Panc1 (cell line): ENCODE measurements at regions not wholly inside any gene's neighbourhood (a gene's known extent, or its start where the extent isn't known, plus 50 kb on each side); places are given as distances from the start of the nearest gene placed in this dataset.

Experiments
- POLR2AphosphoS5 ChIP-seq: IDR thresholded peaks from 2 replicates; pipeline ENCODE4 v1.6.1; 2012; ENCODE audit warnings: mild to moderate bottlenecking, low read depth, low read length, moderate library complexity
- SIN3A ChIP-seq: IDR thresholded peaks from 2 replicates; pipeline ENCODE4 v1.6.1; 2012; ENCODE audit warnings: low read depth, mild to moderate bottlenecking, low read length, moderate library complexity, borderline replicate concordance; ENCODE audit not compliant: insufficient read depth
- TCF7L2 ChIP-seq: IDR thresholded peaks from 2 replicates; pipeline ENCODE4 v1.6.1; 2011; ENCODE audit warnings: mild to moderate bottlenecking, low read depth, low read length, inconsistent platforms
- TF ChIP-seq, protein P1 (sequence below): fragments of 450-650 bp; IDR thresholded peaks from 2 replicates; pipeline ENCODE4 v1.5.1; 2017; ENCODE audit warnings: mild to moderate bottlenecking
- TF ChIP-seq, protein P2 (sequence below), 2 experiments: IDR thresholded peaks; 2 replicates each; pipeline ENCODE4 v1.6.1; 2011 to 2012; ENCODE audit warnings: low read depth in 2 of 2, control low read depth in 1 of 2, low read length in 1 of 2, mild to moderate bottlenecking in 1 of 2, moderate library complexity in 1 of 2; ENCODE audit not compliant: insufficient read depth in 1 of 2

DNA sequence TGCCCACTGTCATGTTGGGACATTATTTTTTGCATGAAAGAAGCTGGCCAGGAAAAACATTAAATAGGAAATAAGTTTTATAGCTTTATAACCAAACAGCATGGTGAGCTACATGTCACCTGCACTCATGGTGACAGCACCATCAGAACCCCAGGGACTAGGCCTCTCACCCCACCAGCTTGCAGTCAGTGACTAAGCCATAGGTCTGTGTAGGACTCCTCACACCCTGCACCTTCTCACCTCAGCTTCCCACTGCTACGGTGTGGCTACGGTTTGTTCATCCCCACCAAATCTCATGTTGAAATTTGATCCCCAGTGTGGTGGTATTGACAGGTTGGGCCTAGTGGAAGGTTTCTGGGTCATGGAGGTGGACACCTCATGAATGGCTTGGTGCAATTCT is 161.3 kb upstream of the VIPR2 start:
- TF ChIP-seq, protein P1, sequence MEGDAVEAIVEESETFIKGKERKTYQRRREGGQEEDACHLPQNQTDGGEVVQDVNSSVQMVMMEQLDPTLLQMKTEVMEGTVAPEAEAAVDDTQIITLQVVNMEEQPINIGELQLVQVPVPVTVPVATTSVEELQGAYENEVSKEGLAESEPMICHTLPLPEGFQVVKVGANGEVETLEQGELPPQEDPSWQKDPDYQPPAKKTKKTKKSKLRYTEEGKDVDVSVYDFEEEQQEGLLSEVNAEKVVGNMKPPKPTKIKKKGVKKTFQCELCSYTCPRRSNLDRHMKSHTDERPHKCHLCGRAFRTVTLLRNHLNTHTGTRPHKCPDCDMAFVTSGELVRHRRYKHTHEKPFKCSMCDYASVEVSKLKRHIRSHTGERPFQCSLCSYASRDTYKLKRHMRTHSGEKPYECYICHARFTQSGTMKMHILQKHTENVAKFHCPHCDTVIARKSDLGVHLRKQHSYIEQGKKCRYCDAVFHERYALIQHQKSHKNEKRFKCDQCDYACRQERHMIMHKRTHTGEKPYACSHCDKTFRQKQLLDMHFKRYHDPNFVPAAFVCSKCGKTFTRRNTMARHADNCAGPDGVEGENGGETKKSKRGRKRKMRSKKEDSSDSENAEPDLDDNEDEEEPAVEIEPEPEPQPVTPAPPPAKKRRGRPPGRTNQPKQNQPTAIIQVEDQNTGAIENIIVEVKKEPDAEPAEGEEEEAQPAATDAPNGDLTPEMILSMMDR: no peak
- TF ChIP-seq TCF7L2 (no peak), POLR2AphosphoS5 (no peak), SIN3A (no peak)
- TF ChIP-seq, protein P2, sequence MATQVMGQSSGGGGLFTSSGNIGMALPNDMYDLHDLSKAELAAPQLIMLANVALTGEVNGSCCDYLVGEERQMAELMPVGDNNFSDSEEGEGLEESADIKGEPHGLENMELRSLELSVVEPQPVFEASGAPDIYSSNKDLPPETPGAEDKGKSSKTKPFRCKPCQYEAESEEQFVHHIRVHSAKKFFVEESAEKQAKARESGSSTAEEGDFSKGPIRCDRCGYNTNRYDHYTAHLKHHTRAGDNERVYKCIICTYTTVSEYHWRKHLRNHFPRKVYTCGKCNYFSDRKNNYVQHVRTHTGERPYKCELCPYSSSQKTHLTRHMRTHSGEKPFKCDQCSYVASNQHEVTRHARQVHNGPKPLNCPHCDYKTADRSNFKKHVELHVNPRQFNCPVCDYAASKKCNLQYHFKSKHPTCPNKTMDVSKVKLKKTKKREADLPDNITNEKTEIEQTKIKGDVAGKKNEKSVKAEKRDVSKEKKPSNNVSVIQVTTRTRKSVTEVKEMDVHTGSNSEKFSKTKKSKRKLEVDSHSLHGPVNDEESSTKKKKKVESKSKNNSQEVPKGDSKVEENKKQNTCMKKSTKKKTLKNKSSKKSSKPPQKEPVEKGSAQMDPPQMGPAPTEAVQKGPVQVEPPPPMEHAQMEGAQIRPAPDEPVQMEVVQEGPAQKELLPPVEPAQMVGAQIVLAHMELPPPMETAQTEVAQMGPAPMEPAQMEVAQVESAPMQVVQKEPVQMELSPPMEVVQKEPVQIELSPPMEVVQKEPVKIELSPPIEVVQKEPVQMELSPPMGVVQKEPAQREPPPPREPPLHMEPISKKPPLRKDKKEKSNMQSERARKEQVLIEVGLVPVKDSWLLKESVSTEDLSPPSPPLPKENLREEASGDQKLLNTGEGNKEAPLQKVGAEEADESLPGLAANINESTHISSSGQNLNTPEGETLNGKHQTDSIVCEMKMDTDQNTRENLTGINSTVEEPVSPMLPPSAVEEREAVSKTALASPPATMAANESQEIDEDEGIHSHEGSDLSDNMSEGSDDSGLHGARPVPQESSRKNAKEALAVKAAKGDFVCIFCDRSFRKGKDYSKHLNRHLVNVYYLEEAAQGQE (IDR thresholded peaks at IDR 0.05; ENCODE audit: insufficient read depth in 1 of 2, low read depth in 2 of 2, low read length in 1 of 2): no peak
